SK-N-SH treated with all-trans-retinoic acid at 6 μM for 48 hours (cell line): ENCODE measurements at regions not wholly inside any gene's neighbourhood (a gene's known extent, or its start where the extent isn't known, plus 50 kb on each side); places are given as distances from the start of the nearest gene placed in this dataset.
"Not testable (repeated sequence)": the region's sequence is repeated elsewhere in the genome, so short reads cannot be mapped to it uniquely, and the experiment has no call there.

ENCODE experiments used
- ATAC-seq: fragments of 200-7000 bp; cut with Tn5 transposase; 3 replicates; pipeline ENCODE4 v1.9.1; 2020; ENCODE audit warnings: mild to moderate bottlenecking, moderate library complexity
- ARNTL ChIP-seq: fragments of 450-650 bp; formaldehyde crosslinking; IDR thresholded peaks from 2 replicates; pipeline ENCODE4 v1.5.0; 2020; ENCODE audit warnings: low read depth, mild to moderate bottlenecking, moderate library complexity, borderline replicate concordance
- CSDC2 ChIP-seq: fragments of 250-450 bp; sonication (Bioruptor Pico); IDR thresholded peaks from 2 replicates; pipeline ENCODE4 v1.5.0; 2020; ENCODE audit warnings: mild to moderate bottlenecking, moderate library complexity
- ESRRG ChIP-seq: fragments of 250-450 bp; sonication (Bioruptor Pico); IDR thresholded peaks from 2 replicates; pipeline ENCODE4 v1.6.1; 2021; ENCODE audit warnings: mild to moderate bottlenecking
- ISL1 ChIP-seq: fragments of 250-450 bp; sonication (Bioruptor Pico); IDR thresholded peaks from 2 replicates; pipeline ENCODE4 v2.1.2; 2022; ENCODE audit warnings: mild to moderate bottlenecking, moderate library complexity
- PPARA ChIP-seq: fragments of 250-450 bp; sonication (Bioruptor Pico); IDR thresholded peaks from 2 replicates; pipeline ENCODE4 v1.5.0; 2020; ENCODE audit warnings: mild to moderate bottlenecking, borderline replicate concordance
- RARB ChIP-seq: fragments of 250-450 bp; sonication (Bioruptor Pico); IDR thresholded peaks from 2 replicates; pipeline ENCODE4 v1.8.0; 2021; ENCODE audit warnings: mild to moderate bottlenecking, moderate library complexity
- SNAI2 ChIP-seq: fragments of 250-450 bp; sonication (Bioruptor Pico); IDR thresholded peaks from 2 replicates; pipeline ENCODE4 v1.5.0; 2020; ENCODE audit warnings: mild to moderate bottlenecking, moderate library complexity
- TCF4 ChIP-seq: fragments of 250-450 bp; sonication (Bioruptor Pico); IDR thresholded peaks from 2 replicates; pipeline ENCODE4 v1.8.0; 2021; ENCODE audit warnings: mild to moderate bottlenecking, moderate library complexity, borderline replicate concordance
- ZC3H10 ChIP-seq: fragments of 250-450 bp; sonication (Bioruptor Pico); IDR thresholded peaks from 2 replicates; pipeline ENCODE4 v1.5.1; 2021; ENCODE audit warnings: mild to moderate bottlenecking, moderate library complexity
- ZFP30 ChIP-seq: fragments of 450-650 bp; formaldehyde crosslinking; IDR thresholded peaks from 2 replicates; pipeline ENCODE4 v1.5.0; 2022; ENCODE audit warnings: mild to moderate bottlenecking, moderate library complexity
- ZNF565 ChIP-seq: fragments of 450-650 bp; formaldehyde crosslinking; conservative IDR thresholded peaks from 2 replicates; pipeline ENCODE4 v1.5.0; 2020; ENCODE audit warnings: low read depth, mild to moderate bottlenecking, moderate library complexity
- ZNF8 ChIP-seq: fragments of 450-650 bp; formaldehyde crosslinking; IDR thresholded peaks from 2 replicates; pipeline ENCODE4 v1.5.0; 2020; ENCODE audit warnings: mild to moderate bottlenecking, moderate library complexity
- TF ChIP-seq, protein P1 (sequence below): fragments of 250-450 bp; sonication (Bioruptor Pico); IDR thresholded peaks from 2 replicates; pipeline ENCODE4 v1.5.1; 2020; ENCODE audit warnings: low read depth, mild to moderate bottlenecking, moderate library complexity
- TF ChIP-seq, protein P2 (sequence below): fragments of 250-450 bp; sonication (Bioruptor Pico); IDR thresholded peaks from 2 replicates; pipeline ENCODE4 v1.5.0; 2020; ENCODE audit warnings: mild to moderate bottlenecking, moderate library complexity
- TF ChIP-seq, protein P3 (sequence below): fragments of 250-450 bp; sonication (Bioruptor Pico); IDR thresholded peaks from 2 replicates; pipeline ENCODE4 v1.5.1; 2021; ENCODE audit warnings: mild to moderate bottlenecking, moderate library complexity
- TF ChIP-seq, protein P4 (sequence below): fragments of 250-450 bp; sonication (Bioruptor Pico); IDR thresholded peaks from 2 replicates; pipeline ENCODE4 v1.8.0; 2021; ENCODE audit warnings: low read depth, mild to moderate bottlenecking, moderate library complexity, borderline replicate concordance

DNA sequence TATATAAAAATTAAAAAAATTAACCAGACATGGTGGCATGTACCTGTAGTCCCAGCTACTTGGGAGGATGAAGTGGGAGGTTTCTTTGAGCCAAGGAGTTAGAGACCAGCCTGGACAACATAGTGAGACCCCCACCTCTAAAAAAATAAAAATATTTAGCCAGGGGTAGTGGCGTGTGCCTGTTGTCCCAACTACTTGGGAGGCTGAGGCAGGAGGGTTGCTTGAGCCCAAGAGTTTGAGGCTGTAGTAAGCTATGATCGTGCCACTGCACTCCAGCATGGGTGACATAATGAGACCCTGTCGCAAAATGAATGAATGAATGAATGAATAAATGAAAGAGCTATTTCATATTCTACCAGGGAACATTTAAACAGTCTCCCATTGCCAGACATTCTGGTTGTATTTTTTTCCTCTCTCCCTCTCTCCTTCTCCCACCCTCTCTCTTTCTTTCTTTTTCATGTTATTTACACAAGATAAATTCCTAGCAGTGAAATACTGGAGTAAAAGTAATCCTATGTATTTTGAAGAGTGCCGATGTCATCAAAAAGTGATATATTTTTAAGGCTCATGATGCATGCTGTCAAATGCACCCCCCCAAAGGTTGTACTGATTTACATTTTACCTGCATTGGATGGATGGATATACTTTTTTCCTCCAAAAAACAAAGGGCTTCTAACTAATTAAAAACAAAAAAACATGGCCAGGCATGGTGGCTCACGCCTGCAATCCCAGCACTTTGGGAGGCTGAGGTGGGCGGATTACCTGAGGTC is 194.8 kb upstream of the ZNF217 start:
- ATAC-seq = no peak
- TF ChIP-seq ZC3H10 (CRISPR knock-in tag) (no peak), PPARA (no peak), SNAI2 (no peak), CSDC2 (CRISPR knock-in tag) (no peak), ZNF565 (no peak), ZFP30 (CRISPR knock-in tag) (no peak), TCF4 (CRISPR knock-in tag) (no peak)
- TF ChIP-seq, protein P1, sequence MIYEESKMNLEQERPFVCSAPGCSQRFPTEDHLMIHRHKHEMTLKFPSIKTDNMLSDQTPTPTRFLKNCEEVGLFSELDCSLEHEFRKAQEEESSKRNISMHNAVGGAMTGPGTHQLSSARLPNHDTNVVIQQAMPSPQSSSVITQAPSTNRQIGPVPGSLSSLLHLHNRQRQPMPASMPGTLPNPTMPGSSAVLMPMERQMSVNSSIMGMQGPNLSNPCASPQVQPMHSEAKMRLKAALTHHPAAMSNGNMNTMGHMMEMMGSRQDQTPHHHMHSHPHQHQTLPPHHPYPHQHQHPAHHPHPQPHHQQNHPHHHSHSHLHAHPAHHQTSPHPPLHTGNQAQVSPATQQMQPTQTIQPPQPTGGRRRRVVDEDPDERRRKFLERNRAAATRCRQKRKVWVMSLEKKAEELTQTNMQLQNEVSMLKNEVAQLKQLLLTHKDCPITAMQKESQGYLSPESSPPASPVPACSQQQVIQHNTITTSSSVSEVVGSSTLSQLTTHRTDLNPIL = no peak
- TF ChIP-seq, protein P2, sequence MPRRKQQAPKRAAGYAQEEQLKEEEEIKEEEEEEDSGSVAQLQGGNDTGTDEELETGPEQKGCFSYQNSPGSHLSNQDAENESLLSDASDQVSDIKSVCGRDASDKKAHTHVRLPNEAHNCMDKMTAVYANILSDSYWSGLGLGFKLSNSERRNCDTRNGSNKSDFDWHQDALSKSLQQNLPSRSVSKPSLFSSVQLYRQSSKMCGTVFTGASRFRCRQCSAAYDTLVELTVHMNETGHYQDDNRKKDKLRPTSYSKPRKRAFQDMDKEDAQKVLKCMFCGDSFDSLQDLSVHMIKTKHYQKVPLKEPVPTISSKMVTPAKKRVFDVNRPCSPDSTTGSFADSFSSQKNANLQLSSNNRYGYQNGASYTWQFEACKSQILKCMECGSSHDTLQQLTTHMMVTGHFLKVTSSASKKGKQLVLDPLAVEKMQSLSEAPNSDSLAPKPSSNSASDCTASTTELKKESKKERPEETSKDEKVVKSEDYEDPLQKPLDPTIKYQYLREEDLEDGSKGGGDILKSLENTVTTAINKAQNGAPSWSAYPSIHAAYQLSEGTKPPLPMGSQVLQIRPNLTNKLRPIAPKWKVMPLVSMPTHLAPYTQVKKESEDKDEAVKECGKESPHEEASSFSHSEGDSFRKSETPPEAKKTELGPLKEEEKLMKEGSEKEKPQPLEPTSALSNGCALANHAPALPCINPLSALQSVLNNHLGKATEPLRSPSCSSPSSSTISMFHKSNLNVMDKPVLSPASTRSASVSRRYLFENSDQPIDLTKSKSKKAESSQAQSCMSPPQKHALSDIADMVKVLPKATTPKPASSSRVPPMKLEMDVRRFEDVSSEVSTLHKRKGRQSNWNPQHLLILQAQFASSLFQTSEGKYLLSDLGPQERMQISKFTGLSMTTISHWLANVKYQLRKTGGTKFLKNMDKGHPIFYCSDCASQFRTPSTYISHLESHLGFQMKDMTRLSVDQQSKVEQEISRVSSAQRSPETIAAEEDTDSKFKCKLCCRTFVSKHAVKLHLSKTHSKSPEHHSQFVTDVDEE = no peak
- TF ChIP-seq, protein P3, sequence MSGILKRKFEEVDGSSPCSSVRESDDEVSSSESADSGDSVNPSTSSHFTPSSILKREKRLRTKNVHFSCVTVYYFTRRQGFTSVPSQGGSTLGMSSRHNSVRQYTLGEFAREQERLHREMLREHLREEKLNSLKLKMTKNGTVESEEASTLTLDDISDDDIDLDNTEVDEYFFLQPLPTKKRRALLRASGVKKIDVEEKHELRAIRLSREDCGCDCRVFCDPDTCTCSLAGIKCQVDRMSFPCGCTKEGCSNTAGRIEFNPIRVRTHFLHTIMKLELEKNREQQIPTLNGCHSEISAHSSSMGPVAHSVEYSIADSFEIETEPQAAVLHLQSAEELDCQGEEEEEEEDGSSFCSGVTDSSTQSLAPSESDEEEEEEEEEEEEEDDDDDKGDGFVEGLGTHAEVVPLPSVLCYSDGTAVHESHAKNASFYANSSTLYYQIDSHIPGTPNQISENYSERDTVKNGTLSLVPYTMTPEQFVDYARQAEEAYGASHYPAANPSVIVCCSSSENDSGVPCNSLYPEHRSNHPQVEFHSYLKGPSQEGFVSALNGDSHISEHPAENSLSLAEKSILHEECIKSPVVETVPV (CRISPR knock-in tag) = no peak
- TF ChIP-seq, protein P4, sequence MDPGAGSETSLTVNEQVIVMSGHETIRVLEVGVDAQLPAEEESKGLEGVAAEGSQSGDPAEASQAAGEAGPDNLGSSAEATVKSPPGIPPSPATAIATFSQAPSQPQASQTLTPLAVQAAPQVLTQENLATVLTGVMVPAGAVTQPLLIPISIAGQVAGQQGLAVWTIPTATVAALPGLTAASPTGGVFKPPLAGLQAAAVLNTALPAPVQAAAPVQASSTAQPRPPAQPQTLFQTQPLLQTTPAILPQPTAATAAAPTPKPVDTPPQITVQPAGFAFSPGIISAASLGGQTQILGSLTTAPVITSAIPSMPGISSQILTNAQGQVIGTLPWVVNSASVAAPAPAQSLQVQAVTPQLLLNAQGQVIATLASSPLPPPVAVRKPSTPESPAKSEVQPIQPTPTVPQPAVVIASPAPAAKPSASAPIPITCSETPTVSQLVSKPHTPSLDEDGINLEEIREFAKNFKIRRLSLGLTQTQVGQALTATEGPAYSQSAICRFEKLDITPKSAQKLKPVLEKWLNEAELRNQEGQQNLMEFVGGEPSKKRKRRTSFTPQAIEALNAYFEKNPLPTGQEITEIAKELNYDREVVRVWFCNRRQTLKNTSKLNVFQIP = no peak

DNA sequence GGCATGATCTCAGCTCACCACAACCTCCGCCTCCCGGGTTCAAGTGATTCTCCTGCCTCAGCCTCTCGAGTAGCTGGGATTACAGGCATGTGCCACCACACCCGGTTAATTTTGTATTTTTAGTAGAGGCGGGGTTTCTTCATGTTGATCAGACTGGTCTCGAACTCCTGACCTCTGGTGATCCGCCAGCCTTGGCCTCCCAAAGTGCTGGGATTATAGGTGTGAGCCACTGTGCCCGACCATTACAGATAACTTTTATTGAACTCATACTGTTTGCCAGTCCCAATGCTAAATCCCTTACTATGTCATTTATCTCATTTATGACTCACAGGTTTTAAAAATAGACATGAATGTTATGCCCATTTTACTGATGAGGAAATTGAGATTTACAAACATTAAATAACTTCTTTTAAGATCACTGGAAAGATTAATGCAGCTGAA is 193.9 kb upstream of the ZNF217 start:
- ATAC-seq = not testable (repeated sequence)

DNA sequence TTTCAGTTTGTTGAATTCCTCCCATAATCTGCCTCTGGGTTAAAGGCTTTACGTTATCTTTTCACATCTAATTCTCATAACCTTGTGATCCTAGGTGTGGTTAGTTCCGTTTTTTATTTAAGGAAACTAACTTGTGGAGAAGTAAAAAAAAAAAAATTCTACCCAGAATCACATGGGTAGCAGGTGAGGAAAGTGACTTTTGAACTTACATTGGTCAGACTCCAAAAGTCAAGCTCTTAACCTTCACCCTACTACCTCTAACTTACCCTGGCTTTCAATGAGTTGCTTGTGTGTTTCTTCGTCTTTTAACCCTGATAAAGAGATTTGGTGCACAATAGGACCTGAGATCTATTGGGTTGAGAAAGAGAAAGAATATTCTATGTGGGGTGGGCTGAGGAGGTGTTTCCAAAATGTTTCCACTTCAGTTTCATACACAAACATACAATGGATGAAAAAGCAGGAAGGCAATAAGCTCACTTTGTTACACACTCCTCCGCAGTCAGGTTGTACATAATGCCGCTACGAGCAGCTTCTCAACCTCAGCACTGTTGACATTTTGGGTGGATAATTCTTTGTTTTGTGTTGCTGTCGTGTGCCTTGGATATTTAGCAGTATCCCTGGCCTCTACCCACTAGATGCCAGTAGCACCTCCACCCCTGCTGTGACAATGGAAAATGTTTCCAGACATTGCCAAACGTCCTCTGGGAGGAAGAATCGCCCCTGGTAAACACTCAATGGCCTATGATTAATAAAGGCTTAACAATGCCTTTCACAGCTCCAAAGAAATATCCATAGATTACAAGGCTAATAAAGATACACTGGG is 193.0 kb upstream of the ZNF217 start:
- ATAC-seq = no peak
- TF ChIP-seq CSDC2 (CRISPR knock-in tag) = no peak
- TF ChIP-seq, protein P4 = no peak
- TF ChIP-seq RARB (CRISPR knock-in tag) = no peak
- TF ChIP-seq ESRRG (CRISPR knock-in tag) = no peak
- no peak for TF ChIP-seq ZFP30 (CRISPR knock-in tag)
- no peak for TF ChIP-seq SNAI2
- TF ChIP-seq, protein P3 (CRISPR knock-in tag) = no peak
- no peak for TF ChIP-seq ZNF565
- TF ChIP-seq ISL1 (CRISPR knock-in tag) = no peak
- no peak for TF ChIP-seq TCF4 (CRISPR knock-in tag)
- TF ChIP-seq ZC3H10 (CRISPR knock-in tag) = no peak
- TF ChIP-seq ZNF8 (CRISPR knock-in tag) = no peak
- no peak for TF ChIP-seq ARNTL (CRISPR knock-in tag)
